ENCODE measurements at regions not wholly inside any gene's neighbourhood (a gene's known extent, or its start where the extent isn't known, plus 50 kb on each side); places are given as distances from the start of the nearest gene placed in this dataset.

- TF ChIP-seq POLR2A (IDR thresholded peaks at IDR 0.05) (no peak), CTCF (IDR thresholded peaks at IDR 0.05) (no peak), POLR2AphosphoS5 (IDR thresholded peaks at IDR 0.05) (no peak), EP300 (IDR thresholded peaks at IDR 0.05) (no peak)
Observed at GRCh38 chr3:182179631-182180030, 467.9 kb downstream of the SOX2 start.

All from suprapubic skin (tissue), 4 donors.